HCT116 (cell line): ENCODE measurements at regions not wholly inside any gene's neighbourhood (a gene's known extent, or its start where the extent isn't known, plus 50 kb on each side); places are given as distances from the start of the nearest gene placed in this dataset.

Experiments used
- ATAC-seq: fragments of 200-7000 bp; cut with Tn5 transposase; 2 replicates; pipeline ENCODE4 v1.9.1; 2020; ENCODE audit warnings: mild to moderate bottlenecking, moderate library complexity
- BruUV-seq: library from RNA; stranded (reverse); fragments of 400-500 nt; replicated peaks from 2 replicates; lab custom pipeline; 2021; lab: Mats Ljungman, UMichigan
- CTCF ChIA-PET: fragments of 300-600 bp; sonication (Branson Sonifier 250); formaldehyde crosslinking; loops from one replicate; lab custom pipeline; 2021; ENCODE audit warnings: antibody characterized with exemption; lab: Charles Lee
- POLR2A ChIA-PET: fragments of 300-600, 350-600 bp; sonication (Branson Sonifier 250); formaldehyde crosslinking; loops from one replicate; lab custom pipeline; 2021; ENCODE audit warnings: antibody characterized with exemption; lab: Charles Lee
- RAD21 ChIA-PET, 2 experiments: fragments of 300-600 bp; sonication (Branson Sonifier 250); formaldehyde crosslinking; loops; one replicate each; lab custom pipeline; 2023; ENCODE audit warnings: low total read pairs in 2 of 2; ENCODE audit not compliant: uncharacterized antibody in 2 of 2, unreplicated experiment in 2 of 2, low non-redundant PET in 1 of 2; lab: Charles Lee
- DNase-seq: peaks from one replicate; pipeline ENCODE4 v3.0.0-alpha.2; 2010; ENCODE audit warnings: low read depth, low spot score
- H2AFZ ChIP-seq: fragments of 200-600 bp; shearing (Covaris generic), sonication (generic); 2 replicates; pipeline ENCODE4 v1.6.1; 2017; ENCODE audit warnings: low read depth, mixed run types, mixed read lengths, antibody characterized with exemption, low read length; ENCODE audit not compliant: poor library complexity, severe bottlenecking
- H3K27ac ChIP-seq: 2 replicates; pipeline ENCODE4 v1.5.1; 2012; ENCODE audit warnings: low read depth, low read length
- H3K27me3 ChIP-seq: fragments of 200-600 bp; sonication (generic); 2 replicates; pipeline ENCODE4 v1.6.1; 2016; ENCODE audit warnings: mixed run types, low read length, mixed read lengths; ENCODE audit not compliant: insufficient read depth
- H3K36me3 ChIP-seq, 2 experiments: fragments of 200-500 bp in 1 of 2; fragments of 200-600 bp in 1 of 2; sonication (Bioruptor generic) in 1 of 2; sonication (generic) in 1 of 2; 2 replicates each; pipeline versions ENCODE4 v1.5.1 to v1.6.1; 2014 to 2016; ENCODE audit warnings: low read length in 2 of 2, inconsistent platforms in 1 of 2, mixed read lengths in 1 of 2, mixed run types in 1 of 2; ENCODE audit not compliant: insufficient read depth in 2 of 2, control insufficient read depth in 1 of 2
- H3K4me1 ChIP-seq, 2 experiments: fragments of 200-600 bp in 1 of 2; sonication (generic) in 1 of 2; 2 replicates each; pipeline versions ENCODE4 v1.5.1 to v1.6.1; 2012 to 2017; ENCODE audit warnings: low read length in 2 of 2, inconsistent platforms in 1 of 2, mild to moderate bottlenecking in 1 of 2, mixed read lengths in 1 of 2, mixed run types in 1 of 2, moderate library complexity in 1 of 2; ENCODE audit not compliant: insufficient read depth in 2 of 2, control insufficient read depth in 1 of 2
- H3K4me2 ChIP-seq: fragments of 200-600 bp; sonication (generic); 2 replicates; pipeline ENCODE4 v1.6.1; 2017; ENCODE audit warnings: mixed run types, low read length, mixed read lengths
- H3K4me3 ChIP-seq, 2 experiments: fragments of 200-600 bp in 1 of 2; sonication (generic) in 1 of 2; replicated peaks in 1 of 2; 2 replicates each; pipeline ENCODE4 v1.5.1; 2011 to 2016; ENCODE audit warnings: low read length in 2 of 2, control low read depth in 1 of 2, low read depth in 1 of 2, mild to moderate bottlenecking in 1 of 2, mixed read lengths in 1 of 2, mixed run types in 1 of 2
- H3K79me2 ChIP-seq: fragments of 200-600 bp; sonication (generic); 2 replicates; pipeline ENCODE4 v1.6.1; 2017; ENCODE audit warnings: mild to moderate bottlenecking, mixed run types, low read length, moderate library complexity, mixed read lengths; ENCODE audit not compliant: insufficient read depth
- H3K9ac ChIP-seq: fragments of 200-600 bp; sonication (generic); 2 replicates; pipeline ENCODE4 v1.6.1; 2016; ENCODE audit warnings: low read length, mixed read lengths
- H3K9me2 ChIP-seq: fragments of 200-600 bp; sonication (generic), shearing (Covaris generic); 2 replicates; pipeline ENCODE4 v1.6.1; 2017; ENCODE audit warnings: mixed run types, mild to moderate bottlenecking, moderate library complexity; ENCODE audit not compliant: insufficient read depth
- H3K9me3 ChIP-seq, 2 experiments: fragments of 200-500 bp in 1 of 2; fragments of 200-600 bp in 1 of 2; sonication (Bioruptor generic) in 1 of 2; sonication (generic) in 1 of 2; 2 replicates each; pipeline ENCODE4 v1.6.1; 2014 to 2017; ENCODE audit warnings: low read length in 2 of 2, mixed read lengths in 2 of 2, inconsistent platforms in 1 of 2, low read depth in 1 of 2, mild to moderate bottlenecking in 1 of 2, mixed run types in 1 of 2, moderate library complexity in 1 of 2; ENCODE audit not compliant: control insufficient read depth in 1 of 2, insufficient read depth in 1 of 2
- H4K20me1 ChIP-seq: fragments of 200-600 bp; sonication (generic), shearing (Covaris generic); 2 replicates; pipeline ENCODE4 v1.6.1; 2017; ENCODE audit warnings: mixed run types, mild to moderate bottlenecking, moderate library complexity; ENCODE audit not compliant: insufficient read depth
- CBX3 ChIP-seq: IDR thresholded peaks from 2 replicates; pipeline ENCODE4 v1.6.1; 2012; ENCODE audit warnings: low read depth
- CEBPB ChIP-seq: IDR thresholded peaks from 2 replicates; pipeline ENCODE4 v1.6.1; 2012; ENCODE audit warnings: low read depth
- EGR1 ChIP-seq: IDR thresholded peaks from 2 replicates; pipeline ENCODE4 v1.6.1; 2012; ENCODE audit warnings: low read depth
- EZH2 ChIP-seq: fragments of 200-600 bp; sonication (generic); IDR thresholded peaks from 2 replicates; pipeline ENCODE4 v1.6.1; 2017; ENCODE audit warnings: antibody characterized with exemption, mixed run types
- EZH2phosphoT487 ChIP-seq: fragments of 200-600 bp; IDR thresholded peaks from 2 replicates; pipeline ENCODE4 v1.6.1; 2018; ENCODE audit warnings: antibody characterized with exemption, borderline replicate concordance
- FOSL1 ChIP-seq: IDR thresholded peaks from 2 replicates; pipeline ENCODE4 v1.6.1; 2012; ENCODE audit warnings: low read depth
- JUND ChIP-seq: IDR thresholded peaks from 2 replicates; pipeline ENCODE4 v1.6.1; 2012
- POLR2A ChIP-seq: IDR thresholded peaks from 2 replicates; pipeline ENCODE4 v1.7.0; 2011; ENCODE audit warnings: borderline replicate concordance; ENCODE audit not compliant: insufficient read depth, insufficient read length; ENCODE audit errors: extremely low read depth
- SIN3A ChIP-seq: IDR thresholded peaks from 2 replicates; pipeline ENCODE4 v1.6.1; 2012; ENCODE audit warnings: low read depth
- SP1 ChIP-seq: IDR thresholded peaks from 2 replicates; pipeline ENCODE4 v1.6.1; 2012; ENCODE audit warnings: low read depth
- SRF ChIP-seq: IDR thresholded peaks from 2 replicates; pipeline ENCODE4 v1.6.1; 2012; ENCODE audit warnings: low read depth
- TCF7L2 ChIP-seq: IDR thresholded peaks from 2 replicates; pipeline ENCODE4 v1.7.0; 2011; ENCODE audit warnings: borderline replicate concordance, inconsistent platforms; ENCODE audit not compliant: insufficient read depth, insufficient read length; ENCODE audit errors: extremely low read depth
- YY1 ChIP-seq: IDR thresholded peaks from 2 replicates; pipeline ENCODE4 v1.6.1; 2011; ENCODE audit warnings: low read length, low read depth, moderate library complexity, mild to moderate bottlenecking; ENCODE audit not compliant: insufficient replicate concordance; ENCODE audit errors: extremely low read depth
- ZFX ChIP-seq: fragments of 450-650 bp; IDR thresholded peaks from 2 replicates; pipeline ENCODE4 v1.6.1; 2017
- ZNF274 ChIP-seq: fragments of 200-500 bp; sonication (Bioruptor generic); IDR thresholded peaks from 2 replicates; pipeline ENCODE4 v1.6.1; 2014; ENCODE audit warnings: mild to moderate bottlenecking, low read depth, low read length, inconsistent platforms
- intact Hi-C: fragments of 100-400 bp; cut with micrococcal nuclease; formaldehyde crosslinking; loops from 2 replicates; pipeline ENCODE4 v1.10.0; 2022
- TF ChIP-seq, protein P1 (sequence below): IDR thresholded peaks from 2 replicates; pipeline ENCODE4 v1.6.1; 2012
- TF ChIP-seq, protein P2 (sequence below): IDR thresholded peaks from 2 replicates; pipeline ENCODE4 v1.6.1; 2011; ENCODE audit warnings: mild to moderate bottlenecking, low read length, moderate library complexity; ENCODE audit not compliant: insufficient replicate concordance; ENCODE audit errors: extremely low read depth
- TF ChIP-seq, protein P3 (sequence below): IDR thresholded peaks from 2 replicates; pipeline ENCODE4 v1.6.1; 2012
- TF ChIP-seq, protein P4 (sequence below), 3 experiments: fragments of 200-600 bp in 1 of 3; sonication (generic) in 1 of 3; IDR thresholded peaks in 2 of 3; conservative IDR thresholded peaks in 1 of 3; 2 replicates each; pipeline ENCODE4 v1.5.1; 2012 to 2017; ENCODE audit warnings: low read depth in 2 of 3, low read length in 2 of 3, antibody characterized with exemption in 1 of 3, borderline replicate concordance in 1 of 3, control low read depth in 1 of 3, mild to moderate bottlenecking in 1 of 3, mixed read lengths in 1 of 3, mixed run types in 1 of 3, moderate library complexity in 1 of 3; ENCODE audit not compliant: insufficient read depth in 1 of 3

DNA sequence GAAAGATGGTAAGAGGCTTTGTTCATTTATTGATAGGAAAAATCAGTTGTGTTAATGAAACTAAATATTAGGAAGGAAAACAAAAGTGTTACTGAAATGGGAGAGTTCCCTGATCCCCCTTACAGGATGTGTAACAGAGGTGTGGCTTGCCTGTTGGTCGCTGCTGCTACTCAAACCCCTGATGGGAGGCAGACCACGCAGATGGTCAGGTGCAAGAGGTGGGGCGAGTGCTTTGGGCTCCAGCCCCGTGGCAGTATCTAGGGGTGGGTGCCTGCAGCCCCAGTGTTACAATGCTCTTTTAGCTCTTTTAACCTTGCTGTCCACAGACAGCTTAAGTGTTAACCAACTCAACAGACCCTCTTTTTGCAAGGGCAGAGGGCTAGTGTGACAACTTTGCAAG lies 319.6 kb upstream of the DCN start:
- H3K4me1 ChIP-seq = no peaks in the 10 kb centered on the region
- H3K4me3 ChIP-seq = no peak overlapping the region
- no peak overlapping the region for H3K4me2 ChIP-seq
- ChIA-PET POLR2A (no interaction called here), RAD21 (no interaction called here), CTCF (no interaction called here)
- no peak overlapping the region for H2AFZ ChIP-seq
- H3K36me3 ChIP-seq = no peaks in the 10 kb centered on the region
- no peaks in the 10 kb centered on the region for H4K20me1 ChIP-seq
- H3K79me2 ChIP-seq = no peaks in the 10 kb centered on the region
- TF ChIP-seq, protein P1, sequence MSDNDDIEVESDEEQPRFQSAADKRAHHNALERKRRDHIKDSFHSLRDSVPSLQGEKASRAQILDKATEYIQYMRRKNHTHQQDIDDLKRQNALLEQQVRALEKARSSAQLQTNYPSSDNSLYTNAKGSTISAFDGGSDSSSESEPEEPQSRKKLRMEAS = no peak
- TF ChIP-seq POLR2A = no peak
- no peak for TF ChIP-seq ZFX
- TF ChIP-seq, protein P2, sequence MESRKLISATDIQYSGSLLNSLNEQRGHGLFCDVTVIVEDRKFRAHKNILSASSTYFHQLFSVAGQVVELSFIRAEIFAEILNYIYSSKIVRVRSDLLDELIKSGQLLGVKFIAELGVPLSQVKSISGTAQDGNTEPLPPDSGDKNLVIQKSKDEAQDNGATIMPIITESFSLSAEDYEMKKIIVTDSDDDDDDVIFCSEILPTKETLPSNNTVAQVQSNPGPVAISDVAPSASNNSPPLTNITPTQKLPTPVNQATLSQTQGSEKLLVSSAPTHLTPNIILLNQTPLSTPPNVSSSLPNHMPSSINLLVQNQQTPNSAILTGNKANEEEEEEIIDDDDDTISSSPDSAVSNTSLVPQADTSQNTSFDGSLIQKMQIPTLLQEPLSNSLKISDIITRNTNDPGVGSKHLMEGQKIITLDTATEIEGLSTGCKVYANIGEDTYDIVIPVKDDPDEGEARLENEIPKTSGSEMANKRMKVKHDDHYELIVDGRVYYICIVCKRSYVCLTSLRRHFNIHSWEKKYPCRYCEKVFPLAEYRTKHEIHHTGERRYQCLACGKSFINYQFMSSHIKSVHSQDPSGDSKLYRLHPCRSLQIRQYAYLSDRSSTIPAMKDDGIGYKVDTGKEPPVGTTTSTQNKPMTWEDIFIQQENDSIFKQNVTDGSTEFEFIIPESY = no peak
- no peak for TF ChIP-seq TCF7L2
- TF ChIP-seq SRF = no peak
- no peak for TF ChIP-seq FOSL1
- TF ChIP-seq CEBPB = no peak
- TF ChIP-seq, protein P3, sequence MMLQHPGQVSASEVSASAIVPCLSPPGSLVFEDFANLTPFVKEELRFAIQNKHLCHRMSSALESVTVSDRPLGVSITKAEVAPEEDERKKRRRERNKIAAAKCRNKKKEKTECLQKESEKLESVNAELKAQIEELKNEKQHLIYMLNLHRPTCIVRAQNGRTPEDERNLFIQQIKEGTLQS = no peak
- TF ChIP-seq EGR1 = no peak
- TF ChIP-seq EZH2phosphoT487 = no peak
- no peak for TF ChIP-seq YY1
- TF ChIP-seq, protein P4, sequence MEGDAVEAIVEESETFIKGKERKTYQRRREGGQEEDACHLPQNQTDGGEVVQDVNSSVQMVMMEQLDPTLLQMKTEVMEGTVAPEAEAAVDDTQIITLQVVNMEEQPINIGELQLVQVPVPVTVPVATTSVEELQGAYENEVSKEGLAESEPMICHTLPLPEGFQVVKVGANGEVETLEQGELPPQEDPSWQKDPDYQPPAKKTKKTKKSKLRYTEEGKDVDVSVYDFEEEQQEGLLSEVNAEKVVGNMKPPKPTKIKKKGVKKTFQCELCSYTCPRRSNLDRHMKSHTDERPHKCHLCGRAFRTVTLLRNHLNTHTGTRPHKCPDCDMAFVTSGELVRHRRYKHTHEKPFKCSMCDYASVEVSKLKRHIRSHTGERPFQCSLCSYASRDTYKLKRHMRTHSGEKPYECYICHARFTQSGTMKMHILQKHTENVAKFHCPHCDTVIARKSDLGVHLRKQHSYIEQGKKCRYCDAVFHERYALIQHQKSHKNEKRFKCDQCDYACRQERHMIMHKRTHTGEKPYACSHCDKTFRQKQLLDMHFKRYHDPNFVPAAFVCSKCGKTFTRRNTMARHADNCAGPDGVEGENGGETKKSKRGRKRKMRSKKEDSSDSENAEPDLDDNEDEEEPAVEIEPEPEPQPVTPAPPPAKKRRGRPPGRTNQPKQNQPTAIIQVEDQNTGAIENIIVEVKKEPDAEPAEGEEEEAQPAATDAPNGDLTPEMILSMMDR (IDR thresholded peaks at IDR 0.05 in 2 of 3, conservative IDR thresholded peaks at IDR 0.05 in 1 of 3; ENCODE audit: borderline replicate concordance in 1 of 3, insufficient read depth in 1 of 3, low read depth in 2 of 3, low read length in 2 of 3) = no peak
- TF ChIP-seq SIN3A = no peak
- TF ChIP-seq ZNF274 = no peak
- TF ChIP-seq EZH2 = no peak
- TF ChIP-seq JUND = no peak
- TF ChIP-seq SP1 = no peak
- no peak for TF ChIP-seq CBX3
- TF ChIP-seq, all 23 proteins: peak for 0
- Histone ChIP-seq H3K27ac (no peak overlapping the region), H3K27me3 (no peaks in the 10 kb centered on the region), H3K9me3 (no peaks in the 10 kb centered on the region), H3K9me2 (no peaks in the 10 kb centered on the region; the same call in 1 of the 2 replicates), H3K9ac (no peak overlapping the region)
- no TSS peak for BruUV-seq
- intact Hi-C loops = no loop called here
- no peak for DNase-seq
- no peak for ATAC-seq
